ENCODE measurements at regions not wholly inside any gene's neighbourhood (a gene's known extent, or its start where the extent isn't known, plus 50 kb on each side); places are given as distances from the start of the nearest gene placed in this dataset.

- no peak for DNase-seq
- H3K4me1 ChIP-seq (ENCODE audit: control insufficient read depth, insufficient read depth, low read length, poor library complexity, severe bottlenecking) = no peaks in the 10 kb centered on the region
- H3K4me3 ChIP-seq (ENCODE audit: insufficient read depth, low read depth, low read length, poor library complexity, severe bottlenecking) = no peak overlapping the region
- H3K9me3 ChIP-seq (ENCODE audit: control insufficient read depth, low read length) = no peaks in the 10 kb centered on the region
- no peaks in the 10 kb centered on the region for H3K36me3 ChIP-seq (ENCODE audit: control insufficient read depth, insufficient read depth, low read length)
- no peaks in the 10 kb centered on the region for H3K27me3 ChIP-seq (replicated peaks; ENCODE audit: control insufficient read depth, insufficient read depth, low read length, poor library complexity, severe bottlenecking)
- H3K27ac ChIP-seq (ENCODE audit: insufficient read depth, low read length, poor library complexity, severe bottlenecking) = no peak overlapping the region
These were observed 497.5 kb downstream of the TBC1D22A start for GRCh38 chr22:47259990-47260389.

DNA sequence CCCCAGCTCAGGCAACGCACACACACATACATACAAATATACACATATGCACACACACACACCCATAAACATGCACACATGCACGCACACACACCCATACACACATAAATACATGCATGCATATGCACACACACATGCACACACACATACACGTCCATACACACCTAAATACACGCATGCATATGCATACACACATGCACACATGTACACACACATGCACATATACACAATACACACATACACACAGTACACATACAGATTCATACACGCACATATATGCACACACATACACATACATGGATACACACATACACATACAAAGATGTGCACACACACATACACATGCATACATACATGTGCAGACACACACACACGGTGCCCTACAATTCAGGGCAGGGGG lies 496.6 kb downstream of the TBC1D22A start:
- H3K4me3 ChIP-seq (ENCODE audit: insufficient read depth, low read depth, low read length, poor library complexity, severe bottlenecking) = no peak overlapping the region
- no peak for DNase-seq
- no peaks in the 10 kb centered on the region for H3K4me1 ChIP-seq (ENCODE audit: control insufficient read depth, insufficient read depth, low read length, poor library complexity, severe bottlenecking)
- H3K36me3 ChIP-seq (ENCODE audit: control insufficient read depth, insufficient read depth, low read length) = no peaks in the 10 kb centered on the region
- no peak overlapping the region for H3K27ac ChIP-seq (ENCODE audit: insufficient read depth, low read length, poor library complexity, severe bottlenecking)
- H3K9me3 ChIP-seq (ENCODE audit: control insufficient read depth, low read length) = no peaks in the 10 kb centered on the region
- no peaks in the 10 kb centered on the region for H3K27me3 ChIP-seq (replicated peaks; ENCODE audit: control insufficient read depth, insufficient read depth, low read length, poor library complexity, severe bottlenecking)

- Histone ChIP-seq H3K27ac (ENCODE audit: insufficient read depth, low read length, poor library complexity, severe bottlenecking) (no peak overlapping the region), H3K36me3 (ENCODE audit: control insufficient read depth, insufficient read depth, low read length) (no peaks in the 10 kb centered on the region), H3K4me3 (ENCODE audit: insufficient read depth, low read depth, low read length, poor library complexity, severe bottlenecking) (no peak overlapping the region), H3K4me1 (ENCODE audit: control insufficient read depth, insufficient read depth, low read length, poor library complexity, severe bottlenecking) (no peaks in the 10 kb centered on the region), H3K27me3 (replicated peaks; ENCODE audit: control insufficient read depth, insufficient read depth, low read length, poor library complexity, severe bottlenecking) (no peaks in the 10 kb centered on the region), H3K9me3 (ENCODE audit: control insufficient read depth, low read length) (no peaks in the 10 kb centered on the region)
- no peak for DNase-seq
These were observed 495.5 kb downstream of the TBC1D22A start for GRCh38 chr22:47257976-47258375.

DNA sequence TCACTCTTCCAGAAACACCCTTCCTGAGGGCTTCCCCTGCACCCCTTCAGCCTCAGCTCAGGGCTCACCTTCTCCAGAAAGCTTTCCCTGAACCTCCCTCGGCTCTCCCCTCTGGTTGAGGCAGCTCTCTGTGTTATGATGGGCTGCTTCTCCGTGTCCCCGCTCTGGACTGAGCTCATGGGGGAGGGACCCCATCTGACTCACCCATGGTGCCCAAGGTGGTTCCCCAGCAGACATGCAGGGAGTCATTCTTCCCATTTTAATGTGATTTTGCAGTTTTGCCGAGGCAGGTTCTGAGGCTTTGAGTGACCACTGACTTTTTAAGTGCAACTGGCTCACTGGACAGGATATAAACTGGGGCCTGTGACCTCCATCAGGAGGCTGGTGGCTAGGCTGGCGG lies 495.1 kb downstream of the TBC1D22A start:
- Histone ChIP-seq H3K27ac (ENCODE audit: insufficient read depth, low read length, poor library complexity, severe bottlenecking) (no peak overlapping the region), H3K9me3 (ENCODE audit: control insufficient read depth, low read length) (no peaks in the 10 kb centered on the region), H3K4me1 (ENCODE audit: control insufficient read depth, insufficient read depth, low read length, poor library complexity, severe bottlenecking) (no peaks in the 10 kb centered on the region), H3K4me3 (ENCODE audit: insufficient read depth, low read depth, low read length, poor library complexity, severe bottlenecking) (no peak overlapping the region), H3K27me3 (replicated peaks; ENCODE audit: control insufficient read depth, insufficient read depth, low read length, poor library complexity, severe bottlenecking) (no peaks in the 10 kb centered on the region), H3K36me3 (ENCODE audit: control insufficient read depth, insufficient read depth, low read length) (no peaks in the 10 kb centered on the region)
- DNase-seq = no peak

GRCh38 chr22:47251911-47252310 lies 489.5 kb downstream of the TBC1D22A start:
- H3K9me3 ChIP-seq (ENCODE audit: control insufficient read depth, low read length) = no peaks in the 10 kb centered on the region
- H3K4me1 ChIP-seq (ENCODE audit: control insufficient read depth, insufficient read depth, low read length, poor library complexity, severe bottlenecking) = no peaks in the 10 kb centered on the region
- H3K4me3 ChIP-seq (ENCODE audit: insufficient read depth, low read depth, low read length, poor library complexity, severe bottlenecking) = no peak overlapping the region
- H3K27me3 ChIP-seq (replicated peaks; ENCODE audit: control insufficient read depth, insufficient read depth, low read length, poor library complexity, severe bottlenecking) = no peaks in the 10 kb centered on the region
- no peaks in the 10 kb centered on the region for H3K36me3 ChIP-seq (ENCODE audit: control insufficient read depth, insufficient read depth, low read length)
- no peak overlapping the region for H3K27ac ChIP-seq (ENCODE audit: insufficient read depth, low read length, poor library complexity, severe bottlenecking)
- DNase-seq = no peak

DNA sequence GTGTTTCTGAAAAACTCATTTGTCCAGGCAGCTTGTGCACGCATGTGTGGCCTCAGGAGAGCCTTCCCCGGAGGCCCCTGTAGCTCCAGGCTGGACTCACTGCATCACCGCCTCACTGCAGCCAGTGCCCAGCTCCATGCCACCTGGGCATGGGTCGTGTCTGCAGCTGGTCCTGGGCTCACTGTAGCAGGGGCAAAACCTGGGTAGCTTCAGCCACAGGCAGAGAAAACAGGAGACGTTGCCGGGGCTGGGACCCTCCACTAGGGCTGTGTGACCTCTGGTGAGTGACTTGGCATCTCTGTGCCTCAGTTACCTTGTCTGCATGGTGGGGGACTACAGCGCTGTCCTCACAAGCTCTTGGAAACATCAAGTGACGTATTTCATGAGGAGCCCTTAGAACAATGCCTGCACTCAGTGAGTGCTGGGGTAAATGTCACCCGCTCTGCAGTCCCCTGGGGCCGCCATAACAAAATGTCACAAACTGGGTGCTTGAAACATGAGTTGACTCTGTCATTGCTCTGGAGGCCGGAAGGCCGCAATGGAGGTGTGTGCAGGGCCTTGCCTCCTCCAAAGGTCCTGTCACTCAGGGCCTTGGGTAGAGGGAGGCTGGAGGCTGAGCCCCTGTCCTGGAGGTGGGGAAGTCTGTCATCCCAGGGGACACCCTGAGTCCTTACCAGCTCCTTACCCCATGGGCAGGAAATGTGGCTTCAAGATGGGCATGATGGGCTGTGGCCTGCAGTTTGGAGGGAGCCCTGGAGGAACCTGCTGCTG lies 488.7 kb downstream of the TBC1D22A start:
- Histone ChIP-seq H3K27me3 (replicated peaks; ENCODE audit: control insufficient read depth, insufficient read depth, low read length, poor library complexity, severe bottlenecking) (no peaks in the 10 kb centered on the region), H3K4me3 (ENCODE audit: insufficient read depth, low read depth, low read length, poor library complexity, severe bottlenecking) (no peak overlapping the region), H3K9me3 (ENCODE audit: control insufficient read depth, low read length) (no peaks in the 10 kb centered on the region), H3K4me1 (ENCODE audit: control insufficient read depth, insufficient read depth, low read length, poor library complexity, severe bottlenecking) (no peaks in the 10 kb centered on the region), H3K27ac (ENCODE audit: insufficient read depth, low read length, poor library complexity, severe bottlenecking) (no peak overlapping the region), H3K36me3 (ENCODE audit: control insufficient read depth, insufficient read depth, low read length) (no peaks in the 10 kb centered on the region)
- DNase-seq = no peak

DNA sequence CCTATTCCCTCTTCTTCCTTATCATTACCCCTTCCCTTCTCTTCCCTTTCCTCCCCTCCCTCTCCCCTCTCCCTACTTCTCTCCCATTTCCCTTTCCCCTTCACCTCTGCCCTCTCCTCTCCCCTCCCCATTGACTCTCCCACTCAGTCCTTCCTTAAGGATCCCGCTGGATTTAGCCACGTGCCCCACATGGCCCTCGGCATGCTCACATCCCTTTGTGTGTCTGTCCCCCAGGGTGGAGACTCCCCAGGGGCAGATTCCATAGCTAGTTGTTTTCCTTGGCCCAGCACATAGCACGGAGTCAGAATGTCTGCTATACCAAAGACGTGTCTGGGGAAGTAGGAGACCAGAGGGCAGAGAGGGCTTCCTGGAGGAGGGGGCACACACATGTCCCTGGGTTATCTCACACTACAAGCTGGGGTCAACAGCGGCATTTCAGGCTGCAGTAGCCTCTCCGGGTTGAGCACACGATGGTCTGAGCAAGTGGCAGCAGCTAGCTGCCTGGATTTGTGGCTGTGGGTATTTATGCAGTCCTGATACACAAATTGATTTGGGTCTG lies 487.0 kb downstream of the TBC1D22A start:
- Histone ChIP-seq H3K9me3 (ENCODE audit: control insufficient read depth, low read length) (no peaks in the 10 kb centered on the region), H3K27ac (ENCODE audit: insufficient read depth, low read length, poor library complexity, severe bottlenecking) (no peak overlapping the region), H3K4me1 (ENCODE audit: control insufficient read depth, insufficient read depth, low read length, poor library complexity, severe bottlenecking) (no peaks in the 10 kb centered on the region), H3K27me3 (replicated peaks; ENCODE audit: control insufficient read depth, insufficient read depth, low read length, poor library complexity, severe bottlenecking) (no peaks in the 10 kb centered on the region), H3K4me3 (ENCODE audit: insufficient read depth, low read depth, low read length, poor library complexity, severe bottlenecking) (no peak overlapping the region), H3K36me3 (ENCODE audit: control insufficient read depth, insufficient read depth, low read length) (no peaks in the 10 kb centered on the region)
- no peak for DNase-seq

- Histone ChIP-seq H3K36me3 (ENCODE audit: control insufficient read depth, insufficient read depth, low read length) (no peaks in the 10 kb centered on the region), H3K27me3 (replicated peaks; ENCODE audit: control insufficient read depth, insufficient read depth, low read length, poor library complexity, severe bottlenecking) (no peaks in the 10 kb centered on the region), H3K4me3 (ENCODE audit: insufficient read depth, low read depth, low read length, poor library complexity, severe bottlenecking) (no peak overlapping the region), H3K4me1 (ENCODE audit: control insufficient read depth, insufficient read depth, low read length, poor library complexity, severe bottlenecking) (no peaks in the 10 kb centered on the region), H3K27ac (ENCODE audit: insufficient read depth, low read length, poor library complexity, severe bottlenecking) (no peak overlapping the region), H3K9me3 (ENCODE audit: control insufficient read depth, low read length) (no peaks in the 10 kb centered on the region)
- DNase-seq = no peak
These were observed 486.5 kb downstream of the TBC1D22A start for GRCh38 chr22:47248925-47249324.

DNA sequence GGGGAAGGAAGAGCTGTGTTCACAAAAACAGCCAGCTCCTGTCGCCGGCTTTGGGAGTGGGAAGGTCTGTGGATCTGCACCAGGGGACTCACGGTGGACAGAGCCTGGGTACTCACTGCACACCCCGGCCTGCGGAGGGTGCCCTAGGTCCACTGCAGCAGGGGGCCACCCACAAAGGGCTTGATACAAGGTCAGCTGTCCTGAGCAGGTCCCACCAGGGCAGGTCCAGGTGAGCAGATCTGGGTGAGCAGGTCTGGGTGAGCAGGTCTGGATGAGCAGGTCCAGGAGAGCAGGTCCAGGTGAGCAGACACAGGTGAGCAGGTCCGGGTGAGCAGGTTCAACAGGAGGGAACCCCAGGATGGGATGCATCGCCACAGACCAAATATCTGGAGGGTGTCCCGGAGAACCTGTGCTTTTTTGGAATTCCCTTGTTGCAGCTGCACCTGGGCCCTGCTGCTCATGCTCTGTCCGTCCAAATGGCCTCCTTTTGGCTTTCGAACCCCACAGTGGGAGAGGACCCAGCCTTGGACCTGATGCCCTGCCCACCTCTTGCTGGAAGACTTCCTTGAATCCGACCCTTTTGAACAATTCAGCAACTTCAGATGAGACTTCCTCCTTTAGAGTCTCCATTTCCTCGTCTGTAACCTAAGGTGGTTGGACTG lies 485.3 kb downstream of the TBC1D22A start:
- no peak overlapping the region for H3K27ac ChIP-seq (ENCODE audit: insufficient read depth, low read length, poor library complexity, severe bottlenecking)

GRCh38 chr22:47245786-47246185 lies 483.3 kb downstream of the TBC1D22A start:
- no peak for DNase-seq
- no peak overlapping the region for H3K4me3 ChIP-seq (ENCODE audit: insufficient read depth, low read depth, low read length, poor library complexity, severe bottlenecking)
- no peaks in the 10 kb centered on the region for H3K9me3 ChIP-seq (ENCODE audit: control insufficient read depth, low read length)
- H3K27ac ChIP-seq (ENCODE audit: insufficient read depth, low read length, poor library complexity, severe bottlenecking) = no peak overlapping the region
- no peaks in the 10 kb centered on the region for H3K36me3 ChIP-seq (ENCODE audit: control insufficient read depth, insufficient read depth, low read length)
- H3K4me1 ChIP-seq (ENCODE audit: control insufficient read depth, insufficient read depth, low read length, poor library complexity, severe bottlenecking) = no peaks in the 10 kb centered on the region
- peaks cover 3% of the 10 kb centered on the region for H3K27me3 ChIP-seq (replicated peaks; ENCODE audit: control insufficient read depth, insufficient read depth, low read length, poor library complexity, severe bottlenecking)

More for the DNA sequence above, 485.3 kb downstream of the TBC1D22A start:
- no peak for DNase-seq
- Histone ChIP-seq H3K9me3 (ENCODE audit: control insufficient read depth, low read length) (no peaks in the 10 kb centered on the region), H3K36me3 (ENCODE audit: control insufficient read depth, insufficient read depth, low read length) (no peaks in the 10 kb centered on the region), H3K4me1 (ENCODE audit: control insufficient read depth, insufficient read depth, low read length, poor library complexity, severe bottlenecking) (no peaks in the 10 kb centered on the region), H3K27me3 (replicated peaks; ENCODE audit: control insufficient read depth, insufficient read depth, low read length, poor library complexity, severe bottlenecking) (peaks cover 3% of the 10 kb centered on the region), H3K4me3 (ENCODE audit: insufficient read depth, low read depth, low read length, poor library complexity, severe bottlenecking) (no peak overlapping the region)
